Stimulated activated CD8-positive, alpha-beta memory T cell treated with anti-CD3 and anti-CD28 coated beads, Interleukin-7, amount 100 ng/mL, for 24 hours (primary cell): ENCODE measurements at regions not wholly inside any gene's neighbourhood (a gene's known extent, or its start where the extent isn't known, plus 50 kb on each side); places are given as distances from the start of the nearest gene placed in this dataset.

Experiments used
- DNase-seq: peaks from one replicate; pipeline ENCODE4 v3.0.0-alpha.2; 2020; ENCODE audit warnings: low read depth

DNA sequence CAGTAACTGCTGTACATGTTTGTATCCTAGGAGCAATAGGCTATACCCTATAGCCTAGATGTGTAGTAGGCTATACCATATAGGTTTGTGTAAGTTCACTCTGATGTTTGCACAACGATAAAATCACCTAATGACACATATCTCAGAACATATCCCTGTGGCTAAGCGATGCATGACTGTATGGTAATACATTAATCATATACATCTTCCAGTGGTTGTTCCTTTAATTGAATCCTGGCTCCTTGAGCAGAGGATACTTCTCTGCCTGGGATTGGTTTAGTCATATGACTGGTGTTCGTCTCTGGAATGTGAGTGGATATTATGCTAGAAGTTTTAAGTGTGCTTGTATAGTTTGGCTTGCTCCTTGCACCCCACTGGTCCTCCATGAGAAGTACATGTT, 425.8 kb downstream of the MAN2A1 start:
- DNase-seq = no peak

DNA sequence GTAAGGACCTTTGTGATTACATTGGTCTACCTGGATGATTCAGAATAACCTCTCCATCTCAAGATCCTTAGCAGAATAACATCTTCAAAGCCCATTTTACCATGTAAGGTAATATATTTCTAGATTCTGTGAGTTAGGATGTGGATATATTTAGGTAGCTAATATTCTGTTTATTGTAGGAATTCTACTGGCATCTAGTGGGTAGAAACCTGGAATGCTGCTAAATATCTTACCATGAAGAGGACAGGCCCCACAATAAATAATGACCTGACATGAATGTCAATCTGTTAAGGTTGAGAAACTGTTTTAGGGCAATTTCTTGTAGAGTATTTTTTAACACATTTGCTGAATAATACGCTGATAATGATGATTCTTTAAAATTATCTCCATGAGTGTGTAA, 426.8 kb downstream of the MAN2A1 start:
- no peak for DNase-seq

DNA sequence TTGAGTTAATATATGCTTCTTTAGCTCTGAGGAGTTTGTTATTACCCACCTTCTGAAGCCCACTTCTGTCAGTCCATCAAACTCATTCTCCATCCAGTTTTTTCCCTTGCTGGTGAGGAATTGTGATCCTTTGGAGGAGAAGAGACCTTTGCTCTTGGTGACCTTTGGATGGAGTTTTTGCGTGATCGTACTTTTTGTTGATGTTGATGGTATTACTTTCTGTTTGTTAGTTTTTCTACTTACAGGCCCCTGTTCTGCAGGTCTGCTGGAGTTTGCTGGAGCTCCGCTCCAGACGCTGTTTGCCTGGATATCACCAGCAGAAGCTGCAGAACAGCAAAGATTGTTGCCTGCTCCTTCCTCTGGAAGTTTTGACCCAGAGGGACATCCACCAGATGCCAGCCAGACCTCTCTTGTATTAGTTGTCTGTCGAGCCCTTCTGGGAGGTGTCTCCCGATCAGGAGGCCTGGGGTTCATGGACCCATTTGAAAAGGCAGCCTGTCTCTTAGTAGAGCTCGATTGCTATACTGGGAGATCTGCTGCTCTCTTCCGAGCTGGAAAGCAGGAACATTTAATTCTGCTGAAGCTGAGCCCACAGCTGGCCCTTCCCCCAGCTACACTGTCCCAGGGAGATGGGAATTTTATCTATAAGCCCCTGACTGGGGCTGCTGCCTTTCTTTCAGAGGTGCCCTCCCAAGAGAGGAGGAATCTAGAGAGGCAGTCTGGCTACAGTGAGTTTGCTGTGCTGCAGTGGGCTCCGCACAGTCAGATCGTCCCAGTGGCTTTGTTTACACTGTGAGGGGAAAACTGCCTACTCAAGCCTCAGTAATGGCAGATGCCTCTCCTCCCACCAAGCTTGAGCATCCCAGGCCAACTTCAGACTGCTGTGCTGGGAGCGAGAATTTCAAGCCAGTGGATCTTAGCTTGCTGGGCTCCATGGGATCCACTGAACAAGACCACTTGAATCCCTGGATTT, 445.5 kb downstream of the MAN2A1 start:
- no peak for DNase-seq

DNA sequence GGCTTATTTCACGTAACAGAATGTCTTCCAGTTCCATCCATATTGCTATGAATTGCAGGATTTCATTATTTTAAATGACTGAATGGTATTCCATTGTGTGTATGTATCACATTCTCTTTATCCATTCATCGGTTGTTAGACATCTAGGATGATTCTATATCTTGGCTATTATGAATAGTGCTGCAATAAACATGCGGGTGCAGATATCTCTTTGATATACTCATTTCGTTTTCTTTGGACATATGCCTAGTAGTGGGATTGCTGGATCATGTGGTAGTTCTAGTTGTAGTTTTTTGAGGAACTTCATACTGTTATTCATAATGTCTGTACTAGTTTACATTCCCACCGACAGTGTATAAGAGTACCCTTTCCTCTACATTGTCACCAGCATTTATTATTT, 460.5 kb downstream of the MAN2A1 start:
- no peak for DNase-seq

DNA sequence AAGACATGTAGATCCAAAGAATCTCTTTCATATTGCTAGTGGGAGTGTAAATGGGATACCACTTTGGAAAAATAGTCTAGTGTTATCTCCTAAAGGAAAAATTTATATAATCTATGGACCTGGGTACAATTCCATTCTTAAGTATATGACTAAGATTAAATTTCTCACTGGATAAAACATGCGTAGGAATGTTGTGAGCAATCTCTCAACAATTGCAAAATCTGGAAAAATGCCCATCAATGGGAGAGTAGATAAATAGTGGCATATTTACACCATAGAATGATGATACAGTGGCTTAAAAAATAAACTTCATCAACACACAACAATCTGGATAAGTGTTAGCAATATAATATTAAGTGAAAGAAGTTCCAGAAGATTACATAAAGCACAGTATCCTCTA, 469.5 kb downstream of the MAN2A1 start:
- DNase-seq = no peak

DNA sequence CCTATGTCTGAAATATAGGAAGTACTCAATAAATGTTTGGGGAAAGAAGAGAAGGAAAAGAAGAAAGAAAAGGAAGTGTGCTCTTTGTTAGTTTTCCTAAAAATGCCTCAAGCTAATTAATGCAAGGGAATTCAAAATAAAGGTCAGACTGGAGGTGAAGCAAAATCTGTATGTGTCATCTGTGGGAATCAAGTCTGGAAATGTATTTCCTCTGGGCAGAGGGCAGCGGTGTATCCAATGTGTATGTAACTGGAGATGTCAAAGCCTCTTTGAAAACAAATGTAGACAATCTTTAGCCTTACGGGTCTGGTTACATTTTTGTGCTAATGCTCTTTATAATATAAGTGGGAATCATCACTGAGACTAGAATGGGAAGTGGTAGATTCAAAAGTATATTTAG, 471.4 kb downstream of the MAN2A1 start:
- no peak for DNase-seq

DNA sequence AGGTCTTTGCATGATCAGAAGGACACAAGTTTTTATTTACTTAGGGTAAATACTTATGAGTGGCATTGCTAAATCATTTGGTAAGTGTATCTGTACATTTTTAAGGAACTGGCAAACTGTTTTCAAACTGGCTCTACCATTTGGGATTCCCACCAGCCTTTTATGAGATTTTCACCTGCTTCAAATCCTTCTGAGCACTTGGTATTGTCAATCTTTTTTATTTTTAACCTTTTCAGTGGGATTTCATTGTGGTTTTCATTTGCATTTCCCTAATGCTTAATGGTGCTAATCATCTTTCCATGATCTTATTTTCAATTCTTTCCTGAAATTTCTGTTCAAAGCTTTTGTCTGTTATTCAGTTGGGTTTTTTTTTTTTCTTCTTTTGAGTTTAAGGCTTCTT, 475.6 kb downstream of the MAN2A1 start:
- DNase-seq = no peak

DNA sequence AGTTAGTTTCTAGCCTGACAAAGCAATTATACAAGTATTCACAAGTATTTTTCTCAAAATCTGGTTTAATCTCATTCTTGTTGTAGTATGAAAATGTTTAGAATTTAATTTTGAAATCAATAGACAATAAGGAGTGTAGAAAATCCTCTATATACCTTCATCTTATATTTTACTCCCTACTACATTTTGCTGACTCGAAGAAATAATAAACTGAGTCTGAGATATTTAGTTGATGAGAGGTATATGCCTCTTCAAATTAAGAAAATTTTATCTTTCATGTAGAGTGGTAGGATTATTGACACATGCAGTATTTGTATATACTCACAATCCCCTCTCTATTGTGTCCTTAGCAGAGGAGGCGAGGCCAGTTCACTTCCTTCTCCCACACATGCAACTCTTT, 477.7 kb downstream of the MAN2A1 start:
- no peak for DNase-seq

DNA sequence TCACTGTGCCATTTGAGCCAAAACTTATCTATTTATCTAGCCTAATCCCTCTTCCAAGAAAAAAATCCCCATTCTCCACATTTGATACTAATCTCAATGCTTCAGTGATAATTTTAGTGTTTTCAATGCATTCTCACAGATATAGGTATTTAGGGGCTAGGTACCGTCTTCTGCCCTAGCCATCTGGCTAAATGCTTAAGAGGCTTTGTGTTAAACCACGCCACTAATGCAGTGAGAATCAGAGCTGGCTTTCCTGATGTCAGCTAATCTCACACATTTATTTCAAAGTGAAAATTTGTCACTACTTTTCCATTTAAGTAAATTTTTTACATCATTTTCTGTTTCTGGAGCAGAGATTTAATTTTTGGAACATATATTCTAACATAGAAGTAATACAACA, 479.7 kb downstream of the MAN2A1 start:
- no peak for DNase-seq

DNA sequence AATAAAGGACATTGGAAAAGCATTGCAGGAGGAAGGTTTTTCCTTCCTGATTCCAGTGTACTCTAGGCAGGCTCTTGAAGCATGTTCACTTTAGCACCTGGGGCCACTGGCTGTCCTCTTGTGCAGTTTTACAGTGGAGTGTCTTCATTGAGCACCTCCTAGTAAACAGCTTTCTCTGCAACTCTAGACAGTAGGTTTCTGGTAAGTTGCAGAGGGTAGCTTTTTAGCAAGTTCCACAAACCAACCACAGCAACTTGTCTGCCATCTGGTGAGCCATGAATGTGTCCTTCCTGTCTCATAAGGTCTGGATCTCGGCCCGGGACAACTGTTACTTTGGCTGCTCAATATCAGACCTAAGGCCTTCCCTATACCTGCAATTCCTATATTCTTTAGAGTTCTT, 488.0 kb downstream of the MAN2A1 start:
- DNase-seq = no peak

DNA sequence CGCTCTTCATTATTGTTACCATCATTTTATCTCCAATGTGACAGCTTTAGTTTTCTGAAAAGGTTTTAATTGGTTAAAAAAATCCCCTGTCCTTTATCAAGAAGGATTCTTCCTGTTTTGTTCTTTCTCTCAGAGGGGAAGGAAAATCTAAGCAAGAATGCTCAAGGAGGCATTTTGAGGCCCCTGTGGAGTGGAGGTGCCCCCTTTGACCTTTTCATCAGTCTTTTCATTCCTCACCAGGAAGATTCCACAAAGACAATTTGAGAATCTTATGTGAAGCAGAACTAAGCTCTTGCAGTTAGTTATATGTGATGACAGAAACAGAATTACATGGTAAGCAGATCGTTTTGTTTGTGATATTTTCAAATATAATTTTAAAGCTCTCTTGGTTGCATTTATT, 489.6 kb downstream of the MAN2A1 start:
- DNase-seq = no peak

DNA sequence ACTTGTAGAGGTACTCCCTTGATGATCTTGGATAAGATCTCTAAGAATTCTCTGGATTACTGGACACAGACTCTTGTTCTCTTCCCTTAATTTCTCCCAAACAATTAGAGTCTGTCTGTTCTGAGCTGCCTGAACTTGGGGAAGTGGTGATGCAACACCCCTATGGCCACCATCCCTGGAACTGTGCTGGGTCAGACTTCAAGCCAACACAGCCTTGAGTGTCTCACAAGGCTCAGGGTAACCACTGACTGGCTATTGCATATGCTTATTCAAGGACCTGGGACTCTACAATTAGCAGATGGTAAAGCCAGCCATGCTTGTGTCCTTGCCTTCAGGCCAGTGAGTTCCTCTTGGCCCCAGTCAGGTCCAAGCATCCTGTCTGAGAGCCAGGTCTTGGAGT, 504.5 kb downstream of the MAN2A1 start:
- DNase-seq = no peak

DNA sequence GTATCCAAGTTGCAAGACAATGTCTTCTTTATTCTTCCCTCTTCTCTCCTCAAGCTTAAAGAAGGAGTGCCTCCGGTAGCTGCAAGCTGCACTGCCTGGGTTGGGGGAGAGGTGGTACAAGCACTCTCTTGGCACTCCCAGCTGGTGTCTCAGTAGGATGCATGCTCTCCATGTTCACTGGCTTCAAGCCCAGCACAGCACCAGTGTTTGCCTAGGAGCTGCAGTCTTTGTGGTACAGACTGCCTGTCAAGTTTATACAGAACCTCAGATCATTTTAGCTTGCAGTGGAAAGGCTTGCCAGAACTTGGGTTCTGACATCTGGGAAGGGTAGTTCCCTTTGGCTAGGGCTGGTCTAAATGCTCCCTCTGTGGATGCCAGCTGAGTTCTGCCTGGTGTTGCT, 505.6 kb downstream of the MAN2A1 start:
- DNase-seq = no peak

DNA sequence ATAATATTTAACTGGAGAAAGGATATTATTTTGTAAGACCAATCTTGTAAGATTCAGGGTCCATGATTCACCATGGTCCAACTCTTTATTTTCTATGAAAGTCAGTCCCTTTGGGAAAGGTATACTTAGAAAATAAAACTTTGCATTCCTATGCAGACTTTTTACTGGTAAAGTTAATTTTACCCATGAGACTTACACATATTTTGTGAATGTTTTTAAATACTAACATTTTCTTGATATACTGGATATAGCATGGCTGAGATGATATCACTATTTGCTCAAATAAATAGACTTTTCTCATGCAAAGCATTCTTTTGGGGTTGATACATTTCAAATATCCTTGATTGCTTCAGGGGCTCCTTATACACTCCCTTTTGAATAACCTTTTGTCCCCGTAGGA, 512.1 kb downstream of the MAN2A1 start:
- DNase-seq = no peak

DNA sequence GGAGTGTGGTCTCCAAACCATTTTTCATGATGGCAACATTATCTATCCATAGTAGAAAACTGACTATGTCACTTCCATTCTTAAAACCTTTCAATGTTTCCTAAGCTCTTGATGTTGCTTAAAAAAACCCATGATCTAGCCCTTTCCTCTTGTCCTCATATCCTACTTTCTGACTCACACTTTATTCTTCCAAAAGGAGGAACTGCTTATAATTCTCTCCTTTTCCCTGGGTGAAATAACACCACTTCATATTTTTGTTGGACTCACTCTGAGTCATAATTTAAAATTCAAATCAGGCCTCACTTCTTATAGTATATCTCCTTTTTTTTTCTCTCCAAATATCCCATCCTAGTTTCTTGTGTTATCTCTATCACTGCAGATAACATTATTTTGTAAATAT, 513.9 kb downstream of the MAN2A1 start:
- DNase-seq = no peak

DNA sequence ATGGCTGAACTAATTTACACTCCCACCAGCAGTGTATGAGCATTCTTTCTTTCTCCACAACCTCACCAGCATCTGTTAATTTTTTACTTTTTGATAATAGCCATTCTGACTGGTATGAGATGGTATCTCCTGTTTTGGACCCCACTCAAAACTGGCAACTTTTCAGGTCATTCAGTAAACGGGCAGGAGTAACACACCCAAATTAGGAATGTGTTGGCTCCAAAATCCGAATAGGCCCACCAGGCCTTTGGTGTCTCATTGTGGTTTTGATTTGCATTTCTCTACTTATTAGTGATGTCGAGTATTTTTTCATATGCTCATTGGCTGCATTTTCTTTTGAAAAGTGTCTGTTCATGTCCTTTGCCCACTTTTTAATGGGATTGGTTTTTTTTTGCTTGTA, 517.1 kb downstream of the TMEM232 start:
- no peak for DNase-seq

DNA sequence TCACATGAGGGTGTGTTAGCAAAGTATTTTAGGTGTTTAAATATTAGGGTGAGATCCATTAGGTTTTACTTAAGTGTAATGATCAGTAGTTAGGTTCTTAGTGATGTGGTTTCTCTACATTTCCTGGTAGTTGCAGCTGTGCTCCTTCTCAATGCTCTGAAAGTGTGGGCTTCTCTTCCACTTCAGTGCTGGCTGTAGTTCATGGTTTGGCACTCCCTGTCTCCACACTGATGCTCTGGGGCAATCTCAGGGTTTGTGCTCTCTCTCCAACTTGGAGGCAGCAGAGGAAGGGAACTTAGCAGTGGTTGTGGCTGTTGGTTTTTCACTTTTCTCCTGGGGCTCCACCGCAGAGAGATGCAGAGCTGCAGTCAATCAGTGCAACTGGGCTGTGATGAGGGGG, 507.5 kb downstream of the TMEM232 start:
- DNase-seq = no peak

DNA sequence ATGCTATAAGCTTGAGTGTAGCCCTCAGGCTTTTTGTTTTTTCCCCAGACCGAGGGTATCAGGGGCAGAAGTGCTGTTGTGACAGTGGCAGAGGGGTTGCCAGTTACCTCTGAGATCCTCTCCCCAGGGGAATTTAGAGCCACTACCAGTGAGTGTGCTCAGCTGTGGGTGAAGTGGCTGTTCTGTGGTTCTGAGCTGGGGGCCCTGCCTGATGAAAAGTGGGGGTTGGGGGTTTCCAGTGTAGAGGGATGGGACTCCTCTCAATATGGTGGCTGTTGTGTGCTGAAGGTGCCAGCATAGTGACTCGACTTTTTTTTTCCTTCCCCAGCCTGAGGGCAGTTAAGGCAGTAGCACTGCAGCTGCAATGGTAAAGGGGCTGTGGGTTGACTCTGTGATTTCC, 506.7 kb downstream of the TMEM232 start:
- DNase-seq = no peak

DNA sequence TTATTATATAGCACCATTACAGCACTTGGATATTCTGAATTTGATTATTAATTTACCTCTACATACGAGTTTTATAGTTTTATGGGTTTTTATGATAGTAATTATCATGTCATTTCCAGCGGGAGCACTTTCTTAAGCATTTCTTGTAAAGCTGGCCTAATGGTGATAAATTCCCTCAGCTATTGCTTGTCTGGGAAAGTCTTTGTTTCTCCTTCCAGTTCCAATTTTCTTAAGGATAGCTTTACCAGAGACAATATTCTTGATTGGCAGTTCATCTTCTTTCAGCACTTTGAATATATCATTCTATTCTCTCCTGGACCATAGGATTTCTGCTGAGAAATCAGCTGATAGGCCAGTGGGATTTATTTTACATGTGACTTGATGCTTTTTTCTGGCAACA, 505.4 kb downstream of the TMEM232 start:
- DNase-seq = no peak

DNA sequence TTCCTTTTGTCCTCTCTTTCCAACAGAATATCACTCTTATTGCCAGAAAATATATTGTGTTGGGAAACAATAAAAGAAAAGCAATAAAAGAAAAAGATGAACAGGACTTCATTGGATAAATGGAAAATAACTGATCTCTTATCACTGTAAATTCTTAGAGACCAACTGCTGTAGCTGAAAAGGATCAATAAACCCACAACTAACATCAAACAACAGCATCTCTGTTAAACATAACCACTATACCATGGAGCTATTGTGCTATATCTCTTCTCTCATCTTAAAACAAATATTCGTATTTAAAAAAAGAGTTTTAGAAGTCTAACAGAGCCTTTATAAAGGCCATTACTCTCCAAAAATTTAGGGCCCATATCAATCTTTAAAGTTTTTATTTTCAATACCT, 502.4 kb downstream of the TMEM232 start:
- no peak for DNase-seq

DNA sequence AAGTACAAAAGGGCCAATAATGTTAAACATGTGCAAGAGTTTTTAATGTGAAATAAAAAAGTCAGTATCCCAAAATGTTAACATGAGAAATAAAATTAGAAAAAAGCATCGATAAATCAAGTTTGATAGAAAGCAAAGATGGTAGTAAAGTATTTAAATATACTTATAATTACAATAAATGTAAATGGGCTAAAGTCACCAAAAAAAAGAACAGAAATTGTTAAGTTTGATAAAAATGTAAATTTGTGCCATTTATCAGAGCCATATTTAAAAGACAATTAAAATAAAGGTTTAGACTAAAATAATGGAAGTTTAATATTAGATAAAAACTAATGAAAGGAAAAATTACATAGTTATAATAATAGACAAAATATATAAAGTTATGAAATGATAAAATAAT, 500.5 kb downstream of the TMEM232 start:
- no peak for DNase-seq

DNA sequence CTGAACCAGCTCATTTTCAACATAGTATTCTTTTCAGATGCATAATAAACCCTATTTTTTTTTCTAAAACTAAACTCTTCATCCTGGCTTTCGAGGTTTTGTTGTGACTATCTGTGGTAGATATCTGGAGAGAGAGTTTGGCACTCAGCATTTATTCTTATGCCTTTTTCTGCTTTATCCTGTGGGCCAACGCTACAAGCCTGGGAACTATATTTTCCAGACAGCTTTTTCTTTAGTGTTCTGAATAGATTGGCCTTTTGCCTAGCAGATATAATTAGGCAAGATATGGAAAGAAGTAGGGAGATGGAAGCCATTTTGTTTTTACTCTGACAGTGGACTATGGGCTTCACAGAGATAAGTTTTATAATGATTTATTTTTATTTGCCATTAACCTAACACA, 486.7 kb downstream of the TMEM232 start:
- DNase-seq = no peak

DNA sequence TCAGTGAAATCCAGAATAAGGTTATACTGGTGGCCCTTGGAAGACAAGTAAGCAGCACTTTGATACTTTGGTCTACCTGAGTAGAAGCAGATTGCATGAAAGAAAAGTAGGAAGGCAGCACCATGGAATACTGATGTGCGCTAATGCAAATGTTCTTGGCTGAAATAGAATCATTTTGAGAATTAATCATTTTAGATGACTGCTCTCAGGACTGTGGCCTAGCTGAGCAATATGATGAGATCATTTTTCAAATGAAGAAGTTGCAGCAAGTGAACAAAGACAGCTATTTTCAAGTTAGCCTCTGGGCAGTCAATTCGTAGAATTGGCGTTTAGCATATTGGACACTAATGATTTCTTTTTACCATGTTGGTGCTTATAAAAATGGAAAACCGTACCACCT, 483.5 kb downstream of the TMEM232 start:
- DNase-seq = no peak

DNA sequence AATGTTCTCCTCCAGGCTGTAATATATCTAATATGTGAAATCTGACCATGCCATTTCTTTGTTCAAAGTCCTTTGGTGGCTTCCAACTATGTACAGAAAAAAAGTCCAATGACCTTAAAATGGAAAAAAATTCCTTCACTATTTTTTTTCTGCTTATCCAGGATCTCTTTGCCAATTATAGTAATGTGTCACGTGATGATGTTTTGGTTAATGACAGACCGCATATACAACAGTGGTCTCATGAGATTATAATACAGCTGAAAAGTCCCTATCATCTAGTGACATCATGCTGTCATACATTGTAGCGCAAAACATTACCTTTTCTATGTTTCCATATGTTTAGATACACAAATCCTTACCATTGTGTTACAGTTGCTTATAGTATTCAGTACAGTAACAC, 477.6 kb downstream of the TMEM232 start:
- no peak for DNase-seq
